ENCODE measurements at regions not wholly inside any gene's neighbourhood (a gene's known extent, or its start where the extent isn't known, plus 50 kb on each side); places are given as distances from the start of the nearest gene placed in this dataset.
"Not testable (repeated sequence)": the region's sequence is repeated elsewhere in the genome, so short reads cannot be mapped to it uniquely, and the experiment has no call there.

DNA sequence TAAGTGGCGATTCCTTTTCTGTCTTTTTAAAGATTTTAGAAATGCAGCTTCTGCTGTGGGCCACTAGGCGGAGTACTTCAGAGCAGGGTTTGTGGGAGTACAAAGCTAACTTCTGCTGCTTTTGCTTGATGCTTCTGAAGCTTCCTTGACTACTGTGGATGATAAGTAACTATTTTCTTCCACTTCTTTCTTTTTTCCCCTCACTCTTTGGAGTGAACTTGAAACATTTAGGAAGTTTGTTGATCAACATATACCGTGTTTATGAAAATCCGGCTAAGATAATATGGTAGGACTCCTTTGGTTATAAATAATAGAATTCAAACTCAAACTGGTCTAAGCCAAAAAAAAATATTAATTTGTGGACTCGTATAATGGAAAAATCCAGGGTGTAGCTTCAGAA, 1403.6 kb downstream of the FOXD4L5 start:
- TF ChIP-seq POLR2A (IDR thresholded peaks at IDR 0.05): not testable (repeated sequence)
- TF ChIP-seq, protein P1, sequence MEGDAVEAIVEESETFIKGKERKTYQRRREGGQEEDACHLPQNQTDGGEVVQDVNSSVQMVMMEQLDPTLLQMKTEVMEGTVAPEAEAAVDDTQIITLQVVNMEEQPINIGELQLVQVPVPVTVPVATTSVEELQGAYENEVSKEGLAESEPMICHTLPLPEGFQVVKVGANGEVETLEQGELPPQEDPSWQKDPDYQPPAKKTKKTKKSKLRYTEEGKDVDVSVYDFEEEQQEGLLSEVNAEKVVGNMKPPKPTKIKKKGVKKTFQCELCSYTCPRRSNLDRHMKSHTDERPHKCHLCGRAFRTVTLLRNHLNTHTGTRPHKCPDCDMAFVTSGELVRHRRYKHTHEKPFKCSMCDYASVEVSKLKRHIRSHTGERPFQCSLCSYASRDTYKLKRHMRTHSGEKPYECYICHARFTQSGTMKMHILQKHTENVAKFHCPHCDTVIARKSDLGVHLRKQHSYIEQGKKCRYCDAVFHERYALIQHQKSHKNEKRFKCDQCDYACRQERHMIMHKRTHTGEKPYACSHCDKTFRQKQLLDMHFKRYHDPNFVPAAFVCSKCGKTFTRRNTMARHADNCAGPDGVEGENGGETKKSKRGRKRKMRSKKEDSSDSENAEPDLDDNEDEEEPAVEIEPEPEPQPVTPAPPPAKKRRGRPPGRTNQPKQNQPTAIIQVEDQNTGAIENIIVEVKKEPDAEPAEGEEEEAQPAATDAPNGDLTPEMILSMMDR (IDR thresholded peaks at IDR 0.05): not testable (repeated sequence)
